ENCODE measurements at regions not wholly inside any gene's neighbourhood (a gene's known extent, or its start where the extent isn't known, plus 50 kb on each side); places are given as distances from the start of the nearest gene placed in this dataset.

GRCh38 chr15:38814891-38815290, 250.3 kb upstream of the RASGRP1 start:
- no peak overlapping the region for H3K4me3 ChIP-seq (ENCODE audit: low read depth, low read length)
- TF ChIP-seq CTCF (IDR thresholded peaks at IDR 0.05; ENCODE audit: insufficient read depth, low read depth, low read length, missing control alignments) = no peak
- no peak for DNase-seq (ENCODE audit: low read depth)

- H3K4me3 ChIP-seq (ENCODE audit: low read depth, low read length) = no peak overlapping the region
- TF ChIP-seq CTCF (IDR thresholded peaks at IDR 0.05; ENCODE audit: insufficient read depth, low read depth, low read length, missing control alignments) = peak; percentile 98
- peak; percentile 87 for DNase-seq (ENCODE audit: low read depth)
Observed at GRCh38 chr15:38817427-38818156, 253.0 kb upstream of the RASGRP1 start.

GRCh38 chr15:38818157-38818790, 253.7 kb upstream of the RASGRP1 start:
- no peak for TF ChIP-seq CTCF (IDR thresholded peaks at IDR 0.05; ENCODE audit: insufficient read depth, low read depth, low read length, missing control alignments)
- H3K4me3 ChIP-seq (ENCODE audit: low read depth, low read length) = no peak overlapping the region
- DNase-seq (ENCODE audit: low read depth) = no peak

GRCh38 chr15:38819387-38819950, 254.9 kb upstream of the RASGRP1 start:
- no peak for TF ChIP-seq CTCF (IDR thresholded peaks at IDR 0.05; ENCODE audit: insufficient read depth, low read depth, low read length, missing control alignments)
- H3K4me3 ChIP-seq (ENCODE audit: low read depth, low read length) = no peak overlapping the region
- peak; percentile 42 for DNase-seq (ENCODE audit: low read depth)

- no peak for DNase-seq (ENCODE audit: low read depth)
- no peak overlapping the region for H3K4me3 ChIP-seq (ENCODE audit: low read depth, low read length)
- TF ChIP-seq CTCF (IDR thresholded peaks at IDR 0.05; ENCODE audit: insufficient read depth, low read depth, low read length, missing control alignments) = no peak
Observed at GRCh38 chr15:38823263-38823662, 258.6 kb upstream of the RASGRP1 start.

GRCh38 chr15:38824719-38825118, 260.1 kb upstream of the RASGRP1 start:
- no peak for TF ChIP-seq CTCF (IDR thresholded peaks at IDR 0.05; ENCODE audit: insufficient read depth, low read depth, low read length, missing control alignments)
- DNase-seq (ENCODE audit: low read depth) = no peak
- no peak overlapping the region for H3K4me3 ChIP-seq (ENCODE audit: low read depth, low read length)

Measured in GM12865 (cell line).